Superior temporal gyrus (tissue), 1 donor: ENCODE measurements at regions not wholly inside any gene's neighbourhood (a gene's known extent, or its start where the extent isn't known, plus 50 kb on each side); places are given as distances from the start of the nearest gene placed in this dataset.
"Not testable (repeated sequence)": the region's sequence is repeated elsewhere in the genome, so short reads cannot be mapped to it uniquely, and the experiment has no call there.

Source experiments
- DNase-seq: peaks from one replicate; pipeline ENCODE4 v3.0.0-alpha.2; 2016; ENCODE audit errors: extremely low spot score

DNA sequence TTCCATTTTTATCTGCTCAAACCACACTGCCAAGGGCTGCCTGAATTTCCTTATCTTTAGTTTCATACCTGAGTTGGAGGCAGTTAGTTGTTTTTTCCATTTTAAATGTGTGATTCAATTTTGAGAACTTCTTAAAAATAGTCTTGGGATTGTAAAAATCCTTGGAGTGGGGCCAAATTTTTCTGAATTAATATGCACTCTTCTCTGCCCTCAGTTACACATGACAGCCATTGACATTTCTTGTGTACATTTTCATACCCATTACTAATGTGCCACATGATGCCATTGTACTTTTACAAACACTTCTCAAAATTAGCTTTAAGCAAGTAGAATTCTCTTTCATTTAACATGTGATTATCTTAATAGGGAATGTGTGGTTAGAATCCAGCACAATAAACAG is 141.7 kb downstream of the C3orf38 start:
- DNase-seq, result no peak

DNA sequence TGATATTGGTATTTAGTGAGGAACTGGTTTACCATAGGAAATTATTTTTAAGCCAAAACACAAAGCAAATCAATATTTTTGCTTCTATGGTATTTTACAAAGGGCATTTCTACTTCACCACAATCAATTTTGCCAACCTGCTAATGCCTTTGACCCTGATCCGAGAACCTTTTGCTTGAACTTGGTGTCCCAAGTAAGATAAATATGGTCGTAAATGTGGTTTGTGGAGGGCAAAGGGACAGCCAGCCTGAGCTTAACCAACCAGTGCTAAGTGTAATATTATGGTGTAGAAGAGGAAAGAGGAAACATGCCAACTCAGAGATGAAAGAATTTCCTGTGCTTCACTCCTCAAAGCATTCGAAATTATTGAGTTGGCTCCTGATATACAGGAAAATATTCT is 148.4 kb downstream of the C3orf38 start:
- DNase-seq, result no peak

DNA sequence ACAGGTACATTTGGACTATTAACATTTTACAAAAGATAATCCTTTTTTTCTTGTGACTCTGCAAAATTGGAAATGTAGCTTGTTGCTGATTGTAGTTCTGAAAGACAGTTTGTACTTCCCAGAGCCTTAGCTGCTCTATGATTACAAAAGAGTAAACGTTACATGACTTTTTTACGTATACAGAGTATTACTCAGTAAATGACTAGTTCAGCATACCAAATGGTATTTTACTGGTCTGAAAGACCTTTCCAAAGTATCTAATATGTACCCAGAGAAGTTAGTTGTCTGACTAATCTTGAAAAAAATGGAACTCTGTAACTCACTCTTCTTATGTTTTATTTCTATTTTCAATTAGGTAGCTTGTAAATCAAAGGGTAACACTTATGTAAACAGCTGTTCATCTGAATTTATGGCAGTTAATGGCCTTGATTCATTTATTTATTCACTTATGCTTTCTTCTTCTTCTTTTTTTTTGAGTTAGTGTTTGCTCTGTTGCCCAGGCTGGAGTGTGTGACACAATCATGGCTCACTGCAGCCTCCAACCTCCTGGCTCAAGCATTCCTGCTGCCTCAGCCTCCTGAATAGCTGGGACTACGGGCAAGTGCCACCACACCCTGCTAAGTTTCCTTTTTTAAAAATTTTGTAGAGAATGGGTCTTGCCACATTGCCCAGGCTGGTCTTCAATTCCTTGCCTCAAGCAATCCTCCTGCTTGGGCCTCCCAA is 151.7 kb downstream of the C3orf38 start:
- no peak for DNase-seq

DNA sequence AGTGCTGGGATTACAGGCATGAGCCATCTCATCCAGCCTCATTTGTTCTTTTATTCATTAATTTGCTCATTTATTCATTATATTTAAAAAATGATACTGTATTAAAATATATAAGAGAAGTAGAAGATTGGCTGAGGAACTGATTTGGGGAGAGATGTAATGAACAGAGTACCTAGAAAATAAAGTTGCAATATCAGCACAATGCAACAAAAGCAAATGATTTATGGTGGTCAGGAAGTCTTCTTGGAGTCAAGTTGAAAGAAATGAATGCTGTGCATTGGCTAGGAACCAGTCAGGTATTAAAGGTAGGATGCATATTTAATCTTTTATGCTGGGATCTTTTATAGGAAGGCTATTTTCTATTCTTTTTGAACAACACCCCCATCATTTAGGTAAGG is 152.2 kb downstream of the C3orf38 start:
- DNase-seq, result no peak

DNA sequence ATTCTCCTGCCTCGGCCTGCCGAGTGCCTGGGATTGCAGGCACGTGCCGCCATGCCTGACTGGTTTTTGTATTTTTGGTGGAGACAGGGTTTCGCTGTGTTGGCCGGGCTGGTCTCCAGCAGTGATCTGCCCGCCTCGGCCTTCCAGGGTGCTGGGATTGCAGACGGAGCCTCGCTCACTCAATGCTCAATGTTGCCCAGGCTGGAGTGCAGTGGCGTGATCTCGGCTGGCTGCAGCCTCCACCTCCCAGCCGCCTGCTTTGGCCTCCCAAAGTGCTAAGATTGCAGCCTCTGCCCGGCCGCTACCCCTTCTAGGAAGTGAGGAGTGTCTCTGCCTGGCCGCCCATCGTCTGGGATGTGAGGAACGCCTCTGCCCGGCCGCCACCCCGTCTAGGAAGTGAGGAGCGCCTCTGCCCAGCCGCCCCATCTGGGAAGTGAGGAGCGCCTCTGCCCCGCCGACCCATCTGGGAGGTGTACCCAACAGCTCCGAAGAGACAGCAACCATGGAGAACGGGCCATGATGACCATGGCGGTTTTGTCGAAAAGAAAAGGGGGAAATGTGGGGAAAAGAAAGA is 153.7 kb downstream of the C3orf38 start:
- DNase-seq, result not testable (repeated sequence)

DNA sequence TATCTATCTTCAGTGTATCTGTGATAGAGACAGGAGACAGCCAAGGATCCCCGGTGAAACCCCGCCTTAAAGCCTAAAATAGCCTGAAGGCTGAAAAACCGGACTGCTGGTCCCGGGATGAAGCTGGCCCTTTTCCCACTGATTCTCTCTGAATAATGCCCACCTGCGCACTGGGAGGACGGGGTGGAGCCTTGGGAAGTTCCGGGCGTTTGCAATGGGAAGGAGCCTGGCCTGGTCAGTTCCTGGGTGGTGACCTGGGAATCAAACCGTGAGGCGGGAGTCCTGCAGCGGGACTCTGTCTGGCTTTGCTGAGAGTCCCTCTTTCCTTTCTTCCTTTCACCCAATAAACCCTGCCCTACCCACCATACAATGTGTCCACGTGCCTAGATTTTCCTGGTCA is 157.9 kb downstream of the C3orf38 start:
- DNase-seq, result no peak

DNA sequence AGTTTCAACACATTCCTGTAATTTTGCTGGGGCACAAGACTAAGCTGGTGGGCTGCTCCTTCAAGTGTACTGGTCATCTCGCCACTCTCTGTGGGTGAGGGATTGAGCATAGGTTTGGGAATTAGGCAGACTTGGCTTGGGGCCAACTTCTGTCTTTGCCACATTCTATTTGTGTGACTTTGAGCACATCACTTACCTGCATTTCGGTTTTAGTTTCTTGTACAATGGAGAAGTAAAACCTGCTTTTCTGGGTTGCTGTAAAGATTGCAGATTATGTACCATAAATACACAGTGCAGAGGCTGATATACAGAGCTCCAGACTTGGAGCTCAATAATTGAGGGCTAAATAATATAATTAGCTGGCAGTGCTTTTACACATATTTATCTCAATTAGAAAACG is 162.1 kb downstream of the C3orf38 start:
- no peak for DNase-seq

DNA sequence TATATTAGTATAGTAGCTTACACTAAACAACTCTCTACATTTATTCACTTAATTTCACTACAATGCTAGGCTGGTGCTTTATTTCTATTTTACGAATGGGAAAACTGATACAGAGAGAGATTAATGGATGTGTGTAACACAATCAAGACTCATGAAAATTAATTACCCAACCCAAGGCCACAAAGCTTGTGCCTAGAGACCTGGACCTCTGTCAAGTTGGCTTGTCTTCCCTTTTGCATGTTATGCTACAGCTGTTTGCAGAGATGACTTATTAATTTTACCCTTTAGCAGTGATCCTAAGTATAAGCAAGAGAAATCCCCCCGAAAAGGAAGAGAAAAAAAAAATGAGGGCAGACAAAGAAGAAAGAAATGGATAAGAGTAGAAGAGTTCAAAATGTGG is 162.5 kb downstream of the C3orf38 start:
- no peak for DNase-seq

DNA sequence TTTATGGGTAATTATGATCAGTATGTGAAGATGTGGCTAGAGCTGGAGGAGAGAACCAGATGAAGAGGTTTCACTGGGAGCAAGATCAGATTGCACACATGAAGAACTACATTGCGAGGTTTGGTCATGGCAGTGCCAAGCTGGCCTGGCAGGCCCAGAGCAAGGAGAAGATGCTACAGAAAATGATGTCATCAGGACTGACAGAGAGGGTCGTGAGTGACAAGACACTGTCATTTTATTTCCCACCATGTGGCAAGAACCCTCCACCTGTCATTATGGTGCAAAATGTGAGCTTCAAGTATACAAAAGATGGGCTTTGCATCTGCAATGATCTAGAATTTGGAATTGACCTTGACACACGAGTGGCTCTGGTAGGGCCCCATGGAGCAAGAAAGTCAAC is 168.3 kb downstream of the C3orf38 start:
- DNase-seq, result no peak

DNA sequence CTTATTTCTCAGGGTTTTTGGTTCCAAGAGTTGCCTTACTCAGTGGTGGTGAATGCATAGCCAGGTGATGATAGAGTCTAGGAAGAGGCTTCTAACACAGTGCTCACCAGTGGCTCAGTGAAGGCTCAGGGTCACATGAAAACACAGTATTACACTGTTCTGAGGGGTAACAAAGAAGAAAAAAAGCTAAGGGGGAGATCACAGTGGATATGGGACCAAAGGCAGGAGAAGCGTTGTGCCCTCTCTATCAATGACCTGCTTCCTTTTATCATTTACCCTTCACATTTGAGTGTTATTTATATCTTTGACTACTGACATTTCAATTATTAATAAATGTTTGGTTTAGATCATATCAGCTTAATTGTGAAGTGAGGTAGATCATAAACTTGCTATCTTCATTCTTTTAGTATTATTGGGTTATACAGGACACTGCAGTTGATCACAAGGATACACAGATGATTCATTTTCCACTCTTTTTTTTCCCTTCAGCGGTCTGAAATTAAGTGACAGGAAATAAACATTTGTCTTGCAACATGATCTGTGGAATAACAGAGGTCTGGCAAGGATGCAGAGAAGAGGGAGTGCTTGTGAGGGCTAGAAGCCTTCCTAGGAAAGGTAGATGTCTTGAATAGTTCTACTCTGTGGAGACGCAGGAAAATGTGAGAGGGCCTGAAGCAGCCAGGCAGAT is 171.7 kb downstream of the C3orf38 start:
- no peak for DNase-seq

DNA sequence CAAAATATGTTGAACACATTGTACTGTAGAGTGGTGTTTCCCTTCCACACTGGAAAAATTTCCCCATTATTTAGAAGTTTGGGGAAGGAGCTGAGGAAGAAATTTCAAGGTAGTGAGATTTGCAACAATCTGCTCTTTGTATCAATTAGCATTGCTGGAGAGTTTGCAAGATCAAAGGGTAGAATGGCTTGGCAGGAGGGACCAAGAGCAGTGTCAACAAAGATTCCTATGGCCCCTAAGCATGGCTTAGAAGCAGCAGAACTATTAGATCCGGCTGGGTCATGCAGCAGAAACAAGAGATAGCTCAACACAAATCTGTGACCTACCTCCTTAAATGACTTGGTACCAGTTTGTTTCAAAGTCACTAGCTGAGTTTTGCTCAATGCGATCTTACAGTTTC is 175.0 kb downstream of the C3orf38 start:
- no peak for DNase-seq

DNA sequence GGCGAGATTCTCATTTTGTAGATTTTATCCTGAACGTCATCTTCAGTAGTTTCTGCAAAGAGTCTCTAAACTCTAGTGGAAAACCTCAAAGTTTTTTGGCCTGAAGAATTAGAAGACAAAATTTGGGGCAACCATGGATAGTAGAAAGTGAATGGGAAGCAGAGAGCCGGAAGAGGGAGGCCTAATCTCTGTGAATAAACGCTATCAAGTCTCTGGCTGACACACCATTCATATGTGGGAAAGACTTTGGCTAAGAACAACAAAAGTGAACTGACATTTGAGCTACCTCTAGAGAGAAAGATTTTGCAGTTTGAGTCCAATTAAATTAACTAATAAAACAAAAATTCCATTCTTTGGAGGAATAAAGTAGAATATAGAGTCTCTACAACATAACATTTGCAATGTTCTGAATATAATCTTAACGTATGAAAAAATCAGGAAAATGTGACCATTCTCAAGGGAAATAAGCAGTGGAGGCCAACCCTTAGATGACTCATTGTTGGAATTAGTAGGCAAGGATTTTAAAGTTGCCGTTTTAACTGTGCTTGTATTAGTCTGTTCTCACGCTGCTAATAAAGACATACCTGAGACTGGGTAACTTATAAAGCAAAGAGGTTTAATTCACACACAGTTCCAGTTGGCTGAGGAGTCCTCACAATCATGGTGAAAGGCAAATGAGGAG is 184.6 kb downstream of the C3orf38 start:
- no peak for DNase-seq

DNA sequence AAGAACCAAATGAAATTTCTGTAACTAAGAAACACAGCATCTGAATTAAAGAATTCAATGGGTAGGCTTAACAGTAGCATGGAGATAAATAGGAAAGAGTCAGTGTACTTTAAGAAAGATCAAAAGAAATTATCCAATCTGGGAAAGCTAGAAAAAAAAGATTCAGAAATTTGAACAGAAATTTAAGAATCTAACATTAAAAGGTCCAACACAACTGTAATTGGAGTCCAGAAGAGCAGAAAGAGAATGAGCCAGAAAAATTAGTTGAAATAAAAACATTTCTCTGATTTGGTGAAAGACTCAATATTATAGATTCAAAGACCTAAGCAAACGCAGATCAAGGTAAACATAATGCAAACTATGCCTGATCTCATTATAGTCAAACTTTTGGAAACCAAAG is 187.1 kb downstream of the C3orf38 start:
- DNase-seq, result no peak

DNA sequence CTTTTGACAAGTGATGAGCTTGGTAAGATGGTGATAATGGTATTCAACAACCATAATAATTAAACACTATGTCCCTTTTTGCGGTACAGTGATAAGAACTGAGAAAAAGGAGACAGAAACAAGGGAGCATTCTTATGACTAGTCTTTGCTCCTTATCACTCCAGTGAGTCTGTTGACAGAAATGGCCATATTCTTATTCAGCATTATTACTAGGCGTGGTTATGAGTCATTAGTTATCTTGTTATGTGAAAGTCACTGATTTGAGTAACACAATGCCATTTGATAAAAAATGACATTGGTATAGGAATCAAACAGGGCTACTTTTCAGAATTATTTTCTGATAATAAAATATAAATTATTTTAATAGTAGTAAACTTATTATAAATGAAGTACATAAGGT is 193.5 kb downstream of the C3orf38 start:
- DNase-seq, result no peak

DNA sequence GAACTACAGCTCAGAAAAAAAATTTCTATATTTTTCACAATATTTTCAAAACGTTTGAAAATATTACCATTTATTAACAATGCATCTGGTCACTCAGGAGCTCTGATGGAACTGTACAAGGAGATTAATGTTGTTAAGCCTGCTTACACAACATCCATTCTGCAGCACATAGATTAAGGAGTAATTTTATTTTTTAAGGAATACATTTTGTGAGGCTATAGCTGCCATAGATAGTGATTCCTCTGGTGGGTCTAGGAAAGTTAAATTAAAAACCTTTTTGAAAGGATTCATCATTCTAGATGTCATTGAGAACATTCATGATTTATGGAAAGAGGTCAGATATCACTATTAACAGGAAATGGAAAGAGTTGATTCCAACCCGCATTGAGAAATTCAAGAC is 196.9 kb downstream of the C3orf38 start:
- DNase-seq, result no peak

DNA sequence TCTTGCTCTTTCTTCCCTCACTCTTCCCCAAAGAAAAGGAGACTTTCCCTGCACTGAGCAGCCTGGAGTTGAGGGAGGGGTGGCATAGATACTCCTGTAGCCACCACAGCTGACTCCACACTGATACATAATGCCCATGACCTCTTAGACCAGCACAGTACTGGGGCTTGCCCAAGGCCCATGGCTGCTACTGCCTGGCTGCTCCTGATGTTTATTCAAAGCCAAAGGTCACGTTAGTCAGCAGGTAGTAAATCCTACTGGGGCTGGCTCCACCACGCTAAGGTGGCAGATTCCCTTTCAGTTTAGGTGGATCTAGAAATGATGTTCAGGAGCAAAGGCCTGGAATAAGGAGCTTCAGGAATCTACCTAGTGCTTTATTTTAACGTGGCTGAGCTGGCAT is 212.7 kb downstream of the C3orf38 start:
- DNase-seq, result no peak

DNA sequence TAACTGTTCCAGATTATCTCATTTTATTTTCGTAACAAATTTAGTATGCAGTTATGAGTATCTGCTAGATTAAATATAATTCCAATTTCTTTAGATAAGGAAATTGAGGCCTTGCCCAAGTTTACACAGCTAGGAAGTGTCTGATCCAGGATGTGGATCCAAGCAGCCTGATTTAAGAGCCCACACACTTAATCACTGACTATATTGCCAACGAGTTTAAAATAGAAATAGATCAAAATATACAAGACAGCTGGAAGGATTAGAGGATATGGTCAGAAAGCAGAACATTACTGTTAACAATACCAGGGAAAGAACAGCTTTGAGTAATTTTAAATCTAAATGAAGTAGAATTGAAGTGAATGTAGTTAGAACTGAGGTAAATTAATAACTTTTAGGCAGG is 215.2 kb downstream of the C3orf38 start:
- DNase-seq, result no peak

DNA sequence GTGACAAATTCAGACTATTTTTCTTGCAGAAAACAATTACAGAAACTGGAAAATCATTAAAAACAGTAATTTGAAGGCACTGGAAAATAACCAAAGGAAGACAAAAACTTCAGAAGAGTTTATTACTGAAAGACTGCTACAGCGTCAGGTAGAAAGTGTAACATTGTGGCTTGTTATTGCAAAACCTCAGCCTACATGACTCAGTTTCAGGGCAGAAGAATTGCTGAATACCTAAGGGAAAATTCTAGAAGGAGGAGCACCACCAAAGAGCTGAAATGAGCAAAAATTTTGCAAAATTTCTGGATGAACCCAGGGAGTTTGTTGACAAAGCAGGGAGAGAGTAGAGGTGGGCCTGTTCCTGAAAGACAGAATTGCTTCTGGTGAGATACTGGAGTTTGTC is 219.6 kb downstream of the C3orf38 start:
- DNase-seq, result no peak

DNA sequence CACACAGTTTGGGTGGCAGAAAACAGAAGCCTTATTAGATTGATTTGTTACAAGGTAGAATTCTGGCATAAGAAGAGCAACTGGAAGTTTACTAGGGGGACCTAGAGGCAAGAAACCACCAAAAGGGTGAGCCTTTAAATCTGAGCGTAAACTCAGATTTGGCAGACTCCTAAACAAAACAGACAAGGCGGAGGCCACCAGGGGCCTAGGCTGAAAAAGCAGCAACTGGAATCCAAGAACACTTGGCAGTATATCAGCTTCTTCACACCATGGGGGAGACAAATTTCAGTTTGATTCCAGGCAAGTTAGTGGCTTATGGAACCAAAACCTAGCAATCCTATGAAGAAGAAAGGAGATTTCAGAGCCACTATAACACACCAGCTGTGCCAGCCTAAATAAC is 220.0 kb downstream of the C3orf38 start:
- no peak for DNase-seq

DNA sequence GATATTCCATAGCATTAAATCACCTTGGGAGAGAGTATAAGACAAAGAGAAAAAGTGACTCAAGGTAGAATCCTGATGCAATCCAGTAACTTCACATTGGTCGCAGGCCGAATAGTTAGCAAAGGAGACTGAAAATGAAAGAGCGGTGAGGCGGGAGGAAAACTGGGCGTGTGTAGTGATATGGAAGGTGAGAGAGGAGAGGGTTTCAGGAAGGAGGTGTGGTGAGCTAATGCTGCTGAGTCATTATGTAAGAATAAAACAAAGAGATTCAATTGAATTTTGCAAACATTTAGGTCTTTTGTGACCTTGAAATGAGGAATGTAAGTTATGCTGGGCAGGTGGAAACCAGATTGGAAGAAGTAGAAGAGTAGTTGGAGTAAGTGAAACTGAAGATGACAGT is 235.3 kb downstream of the C3orf38 start:
- no peak for DNase-seq

DNA sequence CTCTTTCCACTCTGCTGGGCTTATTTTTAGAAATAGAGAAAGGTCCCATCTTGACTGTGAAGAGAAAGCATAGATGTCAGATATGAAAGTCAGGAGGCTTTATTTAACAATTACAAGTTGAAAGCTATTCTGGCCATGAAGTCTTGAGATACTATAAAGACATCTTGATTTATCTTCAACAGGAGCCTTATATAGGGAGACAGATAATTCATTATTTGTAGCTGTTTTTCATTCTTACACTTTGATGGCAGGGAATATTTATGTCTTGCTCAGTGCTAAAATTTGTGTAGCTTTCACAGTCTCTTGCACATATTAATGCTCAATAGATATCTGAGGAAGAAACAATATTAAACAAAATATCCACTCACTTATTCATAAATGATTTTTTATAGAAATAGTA is 248.8 kb downstream of the C3orf38 start:
- DNase-seq, result no peak

DNA sequence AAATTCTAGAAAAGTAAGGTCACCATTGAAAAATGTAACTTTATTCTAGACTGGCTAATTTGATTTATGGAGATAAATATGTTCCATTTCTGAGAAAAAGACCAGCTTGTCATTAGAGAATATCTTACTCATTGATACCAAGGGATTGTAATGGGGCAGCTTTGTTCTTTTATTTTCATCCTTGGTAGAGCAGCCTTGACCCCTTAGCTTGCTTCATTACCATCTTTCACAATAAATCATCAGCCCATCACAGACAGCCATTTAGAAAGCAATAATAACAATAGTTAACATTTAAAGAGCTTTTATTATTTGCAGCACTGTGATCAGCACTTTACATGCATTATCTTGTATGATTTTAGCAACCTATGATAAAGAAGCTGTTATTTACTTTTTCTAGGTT is 253.6 kb downstream of the C3orf38 start:
- DNase-seq, result no peak

DNA sequence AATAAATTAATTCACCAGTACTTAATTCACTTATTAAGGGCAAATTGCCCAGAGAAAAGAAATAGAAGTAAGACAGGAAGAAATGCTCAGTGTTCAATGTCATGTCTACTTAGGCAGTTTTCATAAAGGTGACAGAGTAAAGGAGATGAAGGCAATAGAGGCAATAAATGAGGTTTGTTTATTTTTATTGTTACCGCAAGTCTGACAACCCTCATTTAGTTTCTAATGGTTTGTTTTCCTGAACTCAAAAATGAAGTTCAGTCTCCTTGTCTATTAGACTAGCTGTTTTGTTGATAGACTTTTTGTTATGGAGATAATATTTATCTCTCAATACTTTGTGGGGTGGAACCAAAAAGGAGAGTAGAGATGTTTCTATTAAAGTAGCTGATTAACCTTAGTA is 258.3 kb downstream of the C3orf38 start:
- no peak for DNase-seq
